Left ventricle myocardium inferior (tissue), 1 donor: ENCODE measurements at regions not wholly inside any gene's neighbourhood (a gene's known extent, or its start where the extent isn't known, plus 50 kb on each side); places are given as distances from the start of the nearest gene placed in this dataset.

Source experiments
- DNase-seq: peaks from one replicate; pipeline ENCODE4 v3.0.0-alpha.2; 2020
- H3K27ac ChIP-seq: fragments of 200-600 bp; replicated peaks from 2 replicates; pipeline ENCODE4 v1.8.0; 2021
- H3K27me3 ChIP-seq: fragments of 200-600 bp; 2 replicates; pipeline ENCODE4 v1.8.0; 2021; ENCODE audit warnings: low read depth
- H3K36me3 ChIP-seq: fragments of 200-600 bp; 2 replicates; pipeline ENCODE4 v1.8.0; 2021
- H3K4me1 ChIP-seq: fragments of 200-600 bp; 2 replicates; pipeline ENCODE4 v1.8.0; 2021
- H3K4me3 ChIP-seq: fragments of 200-600 bp; 2 replicates; pipeline ENCODE4 v1.8.0; 2021; ENCODE audit warnings: mild to moderate bottlenecking, moderate library complexity
- H3K9me3 ChIP-seq: fragments of 200-600 bp; replicated peaks from 2 replicates; pipeline ENCODE4 v1.8.0; 2021
- intact Hi-C: fragments of 100-400 bp; cut with micrococcal nuclease; formaldehyde crosslinking; loops from one replicate; pipeline ENCODE4 v1.11.0; 2022
- TF ChIP-seq, protein P1 (sequence below): fragments of 200-600 bp; IDR thresholded peaks from 2 replicates; pipeline ENCODE4 v1.8.0; 2021; ENCODE audit warnings: antibody characterized with exemption, mild to moderate bottlenecking, borderline replicate concordance
- donor health status: DM: no; HTN: yes; CAD: no; lungs with severe emphysema.

DNA sequence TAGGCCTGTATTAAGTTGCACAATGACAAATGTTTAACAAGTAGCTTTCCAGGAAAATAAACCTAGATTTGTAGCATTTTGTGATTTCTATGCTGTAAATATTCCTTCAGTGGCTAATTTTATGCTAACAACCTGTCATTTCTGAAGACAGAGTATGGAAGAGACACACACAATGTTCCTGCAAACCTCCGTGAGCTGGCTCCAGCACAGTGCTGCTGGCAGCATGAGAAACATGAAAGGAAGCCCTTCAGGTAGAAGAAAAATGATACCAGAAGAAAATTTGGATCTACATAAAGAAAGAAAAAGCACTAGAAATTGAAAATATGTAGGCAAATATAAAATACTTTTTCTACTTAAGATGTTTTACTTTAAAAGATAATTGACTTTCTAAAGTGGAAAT lies 69.5 kb upstream of the CTTNBP2 start:
- intact Hi-C loops: no loop called here
- no peak for DNase-seq
- no peaks in the 10 kb centered on the region for H3K4me1 ChIP-seq
- H3K4me3 ChIP-seq: no peak overlapping the region
- no peaks in the 10 kb centered on the region for H3K36me3 ChIP-seq
- H3K27me3 ChIP-seq: no peaks in the 10 kb centered on the region
- H3K9me3 ChIP-seq: peaks cover 17% of the 10 kb centered on the region
- no peak overlapping the region for H3K27ac ChIP-seq
- TF ChIP-seq, protein P1, sequence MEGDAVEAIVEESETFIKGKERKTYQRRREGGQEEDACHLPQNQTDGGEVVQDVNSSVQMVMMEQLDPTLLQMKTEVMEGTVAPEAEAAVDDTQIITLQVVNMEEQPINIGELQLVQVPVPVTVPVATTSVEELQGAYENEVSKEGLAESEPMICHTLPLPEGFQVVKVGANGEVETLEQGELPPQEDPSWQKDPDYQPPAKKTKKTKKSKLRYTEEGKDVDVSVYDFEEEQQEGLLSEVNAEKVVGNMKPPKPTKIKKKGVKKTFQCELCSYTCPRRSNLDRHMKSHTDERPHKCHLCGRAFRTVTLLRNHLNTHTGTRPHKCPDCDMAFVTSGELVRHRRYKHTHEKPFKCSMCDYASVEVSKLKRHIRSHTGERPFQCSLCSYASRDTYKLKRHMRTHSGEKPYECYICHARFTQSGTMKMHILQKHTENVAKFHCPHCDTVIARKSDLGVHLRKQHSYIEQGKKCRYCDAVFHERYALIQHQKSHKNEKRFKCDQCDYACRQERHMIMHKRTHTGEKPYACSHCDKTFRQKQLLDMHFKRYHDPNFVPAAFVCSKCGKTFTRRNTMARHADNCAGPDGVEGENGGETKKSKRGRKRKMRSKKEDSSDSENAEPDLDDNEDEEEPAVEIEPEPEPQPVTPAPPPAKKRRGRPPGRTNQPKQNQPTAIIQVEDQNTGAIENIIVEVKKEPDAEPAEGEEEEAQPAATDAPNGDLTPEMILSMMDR: no peak

DNA sequence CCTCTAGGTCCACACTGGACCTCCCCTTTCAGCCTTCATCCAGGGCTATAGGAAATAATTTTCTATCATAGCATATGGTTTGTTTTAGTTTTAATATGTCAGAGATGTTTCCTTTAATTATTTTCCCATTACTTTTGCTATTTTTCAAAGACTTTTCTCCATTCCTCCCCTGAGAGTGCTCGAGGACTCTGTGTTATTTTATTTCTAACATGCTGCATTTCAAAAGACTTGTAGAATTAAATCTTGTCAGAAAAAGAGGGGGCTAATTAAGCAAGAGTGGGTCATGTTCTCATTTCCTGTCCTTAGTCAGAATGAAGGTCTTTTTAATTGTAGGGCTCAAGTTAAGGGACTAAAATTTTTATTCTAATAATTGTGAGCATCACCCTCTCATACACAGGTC lies 71.6 kb upstream of the CTTNBP2 start:
- H3K9me3 ChIP-seq: peaks cover 17% of the 10 kb centered on the region
- no peaks in the 10 kb centered on the region for H3K27me3 ChIP-seq
- TF ChIP-seq, protein P1: no peak
- intact Hi-C loops: no loop called here
- H3K4me1 ChIP-seq: no peaks in the 10 kb centered on the region
- H3K4me3 ChIP-seq: no peak overlapping the region
- H3K36me3 ChIP-seq: no peaks in the 10 kb centered on the region
- no peak overlapping the region for H3K27ac ChIP-seq
- no peak for DNase-seq

DNA sequence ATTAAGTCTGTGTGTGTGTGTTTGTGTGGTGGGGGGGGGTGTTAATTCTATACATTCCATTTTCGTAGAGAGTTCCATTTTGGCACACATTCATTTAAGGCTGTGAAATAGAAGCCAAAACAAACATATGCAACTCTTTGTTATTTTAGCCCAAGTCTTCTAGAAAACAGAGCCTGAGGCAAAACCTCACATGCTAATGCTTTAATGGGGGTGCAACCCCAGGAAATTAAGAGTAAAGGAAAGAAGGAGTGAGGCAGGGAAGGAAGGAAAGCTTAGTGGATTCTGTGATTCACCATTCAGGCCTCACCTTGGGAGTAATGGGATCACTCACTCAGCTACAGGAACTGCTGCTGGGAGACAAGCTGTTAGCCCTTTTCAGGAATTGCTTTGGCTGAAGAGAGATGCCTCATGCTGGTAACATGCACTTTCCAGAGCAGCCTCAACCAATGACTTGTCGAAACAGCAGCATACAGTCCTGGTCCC lies 73.0 kb upstream of the CTTNBP2 start:
- Histone ChIP-seq H3K4me1 (no peaks in the 10 kb centered on the region), H3K4me3 (no peak overlapping the region), H3K36me3 (no peaks in the 10 kb centered on the region), H3K9me3 (peaks cover 17% of the 10 kb centered on the region), H3K27me3 (no peaks in the 10 kb centered on the region), H3K27ac (no peak overlapping the region)
- DNase-seq: no peak
- TF ChIP-seq, protein P1: no peak
- intact Hi-C loops: no loop called here

DNA sequence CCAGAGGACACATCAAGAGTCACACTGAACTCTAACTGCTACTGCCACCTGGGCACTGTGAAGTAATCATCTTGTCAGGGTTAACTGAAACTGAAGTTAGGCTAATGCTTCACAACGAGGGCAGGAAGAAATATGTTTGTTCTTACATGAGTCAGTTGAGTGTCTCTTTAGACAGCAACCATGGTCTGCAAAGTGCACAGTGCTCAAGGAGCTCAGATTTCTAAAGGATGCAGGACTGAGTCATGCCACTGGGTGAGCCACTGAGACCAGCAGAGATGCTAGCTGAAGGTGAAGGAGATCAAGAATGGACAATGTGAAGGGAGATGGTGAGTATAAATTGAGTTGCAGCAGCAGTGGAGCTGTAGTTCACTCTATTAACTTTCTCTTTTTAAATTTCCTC lies 76.0 kb upstream of the CTTNBP2 start:
- no peaks in the 10 kb centered on the region for H3K36me3 ChIP-seq
- peaks cover 11% of the 10 kb centered on the region for H3K9me3 ChIP-seq
- no peaks in the 10 kb centered on the region for H3K4me1 ChIP-seq
- H3K27ac ChIP-seq: no peak overlapping the region
- TF ChIP-seq, protein P1: no peak
- H3K27me3 ChIP-seq: no peaks in the 10 kb centered on the region
- DNase-seq: no peak
- intact Hi-C loops: no loop called here
- H3K4me3 ChIP-seq: no peak overlapping the region

DNA sequence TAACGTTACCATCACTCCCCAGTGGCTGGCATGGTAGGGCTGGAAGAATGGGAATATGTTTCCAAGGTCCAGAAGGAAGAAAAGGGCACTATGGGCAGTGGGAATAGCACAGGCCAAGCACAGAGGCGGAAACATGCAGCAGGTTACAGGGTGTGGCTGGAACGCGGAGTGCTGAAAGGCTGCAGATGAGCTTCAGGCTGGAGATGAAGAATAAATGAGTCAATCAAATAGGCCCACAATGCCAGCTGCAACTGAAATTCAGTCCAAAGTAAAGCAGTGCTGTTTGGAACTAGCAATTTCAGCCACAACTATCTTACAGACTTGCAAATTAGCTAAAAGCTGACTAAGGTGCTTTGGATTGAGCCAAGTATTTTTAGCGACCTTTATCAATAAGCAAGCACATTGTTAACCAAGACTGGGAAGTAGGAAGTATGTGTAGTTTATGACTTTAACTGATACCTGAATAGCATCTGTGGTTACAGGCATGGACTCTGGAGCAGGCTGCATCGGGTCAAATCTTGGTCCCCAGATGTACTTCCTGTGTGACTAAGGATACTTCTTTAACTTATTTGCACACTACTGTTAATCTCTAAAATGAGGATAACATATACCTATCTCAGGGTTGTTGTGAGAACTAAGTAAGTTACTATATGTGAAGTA lies 77.5 kb upstream of the CTTNBP2 start:
- H3K27me3 ChIP-seq: no peaks in the 10 kb centered on the region
- no peak overlapping the region for H3K4me3 ChIP-seq
- H3K27ac ChIP-seq: no peak overlapping the region
- TF ChIP-seq, protein P1: no peak
- no peak for DNase-seq
- no peaks in the 10 kb centered on the region for H3K36me3 ChIP-seq
- peaks cover 14% of the 10 kb centered on the region for H3K9me3 ChIP-seq
- intact Hi-C loops: no loop called here
- H3K4me1 ChIP-seq: no peaks in the 10 kb centered on the region
